ENCODE measurements at regions not wholly inside any gene's neighbourhood (a gene's known extent, or its start where the extent isn't known, plus 50 kb on each side); places are given as distances from the start of the nearest gene placed in this dataset.

DNA sequence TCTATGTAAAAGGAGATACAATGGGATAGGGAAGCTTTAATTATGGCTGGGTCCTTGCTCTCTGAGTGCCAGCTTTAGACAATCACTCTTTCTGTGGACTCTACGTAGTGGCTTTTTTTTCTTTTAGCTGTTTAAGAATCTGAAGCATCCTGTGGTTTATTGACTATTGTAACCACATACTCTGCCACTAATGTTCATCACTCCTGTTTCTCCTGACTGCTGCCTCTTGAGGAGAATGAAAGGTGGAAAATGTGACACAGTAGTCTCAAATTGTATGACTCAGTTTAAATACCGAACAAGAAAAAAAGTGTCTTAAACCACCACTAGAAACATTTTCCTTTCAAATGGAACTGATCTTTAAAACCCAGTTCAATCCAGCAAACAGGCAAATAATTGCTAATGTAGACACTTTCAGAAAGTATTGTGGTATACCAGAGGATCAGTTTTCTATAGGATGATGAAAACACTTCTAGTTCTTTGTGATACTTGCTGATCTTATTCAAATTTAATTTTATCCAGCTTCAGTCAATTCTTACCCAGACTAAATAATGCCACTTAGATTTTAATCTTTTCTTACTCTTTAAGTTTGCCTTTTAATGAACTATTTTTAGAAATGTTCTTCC is 302.7 kb upstream of the PMFBP1 start:
- intact Hi-C loops (cut with micrococcal nuclease; ENCODE audit: unreplicated experiment): no loop called here
- BruUV-seq (replicated peaks): no TSS peak
- H3K27ac Mint-ChIP-seq (ENCODE audit: unreplicated experiment): no peak overlapping the region

GRCh38 chr16:72473631-72474030 is 301.7 kb upstream of the PMFBP1 start:
- Mint-ChIP-seq H3K4me3 (ENCODE audit: low read depth, unreplicated experiment) (no peak overlapping the region), H3K9me3 (ENCODE audit: low read depth, unreplicated experiment) (no peaks in the 10 kb centered on the region), H3K27me3 (ENCODE audit: unreplicated experiment) (no peaks in the 10 kb centered on the region), H3K4me1 (ENCODE audit: low read depth, unreplicated experiment) (peaks cover 23% of the 10 kb centered on the region), H3K27ac (ENCODE audit: unreplicated experiment) (no peak overlapping the region), H3K36me3 (ENCODE audit: insufficient read depth, unreplicated experiment) (no peaks in the 10 kb centered on the region)
- no peak for DNase-seq
- CTCF ChIA-PET: no interaction called here
- intact Hi-C loops (cut with micrococcal nuclease; ENCODE audit: unreplicated experiment): no loop called here
- BruUV-seq (replicated peaks): no TSS peak
- TF ChIP-seq CTCF (IDR thresholded peaks at IDR 0.05; ENCODE audit: unreplicated experiment): no peak

More for the DNA sequence above, 302.7 kb upstream of the PMFBP1 start:
- H3K4me3 Mint-ChIP-seq (ENCODE audit: low read depth, unreplicated experiment): no peak overlapping the region
- CTCF ChIA-PET: interaction anchor here (0.6 to 0.9 kb wide), 4 partner anchors 75 to 1404 kb away, joined by 3 to 4 read pairs (median 3); no protein-coding TSS in a partner anchor
- H3K27me3 Mint-ChIP-seq (ENCODE audit: unreplicated experiment): no peaks in the 10 kb centered on the region
- no peaks in the 10 kb centered on the region for H3K36me3 Mint-ChIP-seq (ENCODE audit: insufficient read depth, unreplicated experiment)
- peaks cover 23% of the 10 kb centered on the region for H3K4me1 Mint-ChIP-seq (ENCODE audit: low read depth, unreplicated experiment)
- H3K9me3 Mint-ChIP-seq (ENCODE audit: low read depth, unreplicated experiment): no peaks in the 10 kb centered on the region
- TF ChIP-seq CTCF (IDR thresholded peaks at IDR 0.05; ENCODE audit: unreplicated experiment): no peak
- peak; percentile 29 for DNase-seq

- Mint-ChIP-seq H3K27me3 (ENCODE audit: unreplicated experiment) (no peaks in the 10 kb centered on the region), H3K4me3 (ENCODE audit: low read depth, unreplicated experiment) (no peak overlapping the region), H3K9me3 (ENCODE audit: low read depth, unreplicated experiment) (no peaks in the 10 kb centered on the region), H3K36me3 (ENCODE audit: insufficient read depth, unreplicated experiment) (no peaks in the 10 kb centered on the region), H3K27ac (ENCODE audit: unreplicated experiment) (no peak overlapping the region), H3K4me1 (ENCODE audit: low read depth, unreplicated experiment) (peaks cover 23% of the 10 kb centered on the region)
- CTCF ChIA-PET: no interaction called here
- no peak for TF ChIP-seq CTCF (IDR thresholded peaks at IDR 0.05; ENCODE audit: unreplicated experiment)
- no TSS peak for BruUV-seq (replicated peaks)
- no peak for DNase-seq
- intact Hi-C loops (cut with micrococcal nuclease; ENCODE audit: unreplicated experiment): no loop called here
Measured at GRCh38 chr16:72471317-72471924, 299.5 kb upstream of the PMFBP1 start.

GRCh38 chr16:72470541-72470940 is 298.6 kb upstream of the PMFBP1 start:
- no peak for TF ChIP-seq CTCF (IDR thresholded peaks at IDR 0.05; ENCODE audit: unreplicated experiment)
- BruUV-seq (replicated peaks): no TSS peak
- H3K36me3 Mint-ChIP-seq (ENCODE audit: insufficient read depth, unreplicated experiment): no peaks in the 10 kb centered on the region
- no peaks in the 10 kb centered on the region for H3K9me3 Mint-ChIP-seq (ENCODE audit: low read depth, unreplicated experiment)
- CTCF ChIA-PET: no interaction called here
- DNase-seq: no peak
- H3K4me1 Mint-ChIP-seq (ENCODE audit: low read depth, unreplicated experiment): peaks cover 17% of the 10 kb centered on the region
- H3K27ac Mint-ChIP-seq (ENCODE audit: unreplicated experiment): no peak overlapping the region
- no peaks in the 10 kb centered on the region for H3K27me3 Mint-ChIP-seq (ENCODE audit: unreplicated experiment)
- intact Hi-C loops (cut with micrococcal nuclease; ENCODE audit: unreplicated experiment): loop anchor here (1.0 kb wide), 1 partner anchor 228 kb away; no protein-coding TSS in a partner anchor
- no peak overlapping the region for H3K4me3 Mint-ChIP-seq (ENCODE audit: low read depth, unreplicated experiment)
